AG10803 (cell line): ENCODE measurements at regions not wholly inside any gene's neighbourhood (a gene's known extent, or its start where the extent isn't known, plus 50 kb on each side); places are given as distances from the start of the nearest gene placed in this dataset.

Experiments
- DNase-seq: peaks from one replicate; pipeline ENCODE4 v3.0.0; 2010; ENCODE audit warnings: low read depth
- H3K4me3 ChIP-seq: 2 replicates; pipeline ENCODE4 v1.5.1; 2011; ENCODE audit warnings: mild to moderate bottlenecking, low read length, control low read depth
- TF ChIP-seq, protein P1 (sequence below): conservative IDR thresholded peaks from 2 replicates; pipeline ENCODE4 v1.5.1; 2011; ENCODE audit warnings: mild to moderate bottlenecking, low read length, control low read depth, inconsistent platforms

DNA sequence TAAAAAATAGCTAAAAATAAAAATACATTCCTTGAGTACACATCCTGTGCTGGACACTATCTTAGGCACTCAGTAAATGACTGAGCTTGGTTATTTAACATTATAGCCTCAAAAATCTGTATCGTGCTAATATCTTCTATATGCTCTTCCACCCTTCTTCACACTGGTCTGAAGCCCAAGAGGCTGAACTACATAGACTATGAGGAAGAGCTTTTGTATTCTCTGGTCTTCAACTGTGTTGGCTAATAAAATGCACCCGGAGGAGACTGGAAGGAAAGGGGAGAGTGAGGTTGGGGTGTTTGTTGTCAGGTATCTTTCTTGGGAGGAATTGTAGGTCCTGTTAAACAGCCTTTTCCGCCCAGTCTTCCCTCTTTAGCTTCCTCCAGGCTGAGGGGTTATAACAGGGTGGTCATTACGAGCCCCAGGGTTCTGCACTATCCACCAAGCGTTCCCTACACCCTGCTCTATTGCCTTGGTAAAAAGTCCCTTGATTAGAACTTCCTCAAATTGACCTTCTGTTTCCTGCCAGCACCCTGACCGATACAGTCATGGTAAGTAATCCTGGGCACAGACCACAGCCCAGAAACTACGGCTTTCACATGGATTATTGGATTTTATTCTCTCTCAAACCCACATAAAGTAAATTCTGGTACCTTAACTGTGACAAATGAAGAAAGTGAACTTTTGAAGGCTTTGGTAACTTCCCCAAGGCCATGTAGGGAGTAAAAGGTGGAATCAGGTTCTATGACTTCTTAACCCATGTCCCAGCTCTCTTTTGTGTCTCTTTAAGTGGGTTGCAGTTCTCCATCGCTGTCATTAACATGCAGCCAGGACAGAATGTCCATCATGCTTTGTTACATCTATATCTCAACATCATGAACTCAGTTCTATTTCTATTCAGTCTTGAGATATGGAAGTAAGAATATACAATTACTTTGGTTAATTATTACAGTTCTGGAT, 71.3 kb downstream of the PTHLH start:
- TF ChIP-seq, protein P1, sequence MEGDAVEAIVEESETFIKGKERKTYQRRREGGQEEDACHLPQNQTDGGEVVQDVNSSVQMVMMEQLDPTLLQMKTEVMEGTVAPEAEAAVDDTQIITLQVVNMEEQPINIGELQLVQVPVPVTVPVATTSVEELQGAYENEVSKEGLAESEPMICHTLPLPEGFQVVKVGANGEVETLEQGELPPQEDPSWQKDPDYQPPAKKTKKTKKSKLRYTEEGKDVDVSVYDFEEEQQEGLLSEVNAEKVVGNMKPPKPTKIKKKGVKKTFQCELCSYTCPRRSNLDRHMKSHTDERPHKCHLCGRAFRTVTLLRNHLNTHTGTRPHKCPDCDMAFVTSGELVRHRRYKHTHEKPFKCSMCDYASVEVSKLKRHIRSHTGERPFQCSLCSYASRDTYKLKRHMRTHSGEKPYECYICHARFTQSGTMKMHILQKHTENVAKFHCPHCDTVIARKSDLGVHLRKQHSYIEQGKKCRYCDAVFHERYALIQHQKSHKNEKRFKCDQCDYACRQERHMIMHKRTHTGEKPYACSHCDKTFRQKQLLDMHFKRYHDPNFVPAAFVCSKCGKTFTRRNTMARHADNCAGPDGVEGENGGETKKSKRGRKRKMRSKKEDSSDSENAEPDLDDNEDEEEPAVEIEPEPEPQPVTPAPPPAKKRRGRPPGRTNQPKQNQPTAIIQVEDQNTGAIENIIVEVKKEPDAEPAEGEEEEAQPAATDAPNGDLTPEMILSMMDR = no peak
- H3K4me3 ChIP-seq = no peak overlapping the region
- no peak for DNase-seq

GRCh38 chr12:27899151-27899661, 73.3 kb downstream of the PTHLH start:
- no peak overlapping the region for H3K4me3 ChIP-seq
- TF ChIP-seq, protein P1 = no peak
- peak; percentile 99 for DNase-seq

DNA sequence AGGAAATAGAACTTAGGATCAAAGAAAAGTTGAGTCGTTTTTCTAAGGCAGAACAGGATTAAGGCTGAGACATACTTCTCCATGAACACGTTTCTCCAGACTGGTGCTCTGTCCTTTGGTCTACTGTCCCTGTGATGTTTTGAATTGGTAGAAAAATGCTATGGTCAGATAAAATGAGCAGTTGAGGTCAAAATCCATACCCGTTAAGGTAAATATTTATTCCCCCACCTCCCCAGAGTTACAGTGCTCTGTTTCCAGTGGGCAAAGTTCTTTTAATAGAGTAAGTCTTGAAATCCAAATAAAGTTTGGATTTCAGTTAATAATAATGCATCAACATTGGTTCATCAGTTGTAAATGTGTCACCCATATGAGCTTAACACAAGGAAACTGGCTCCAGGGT, 74.5 kb downstream of the PTHLH start:
- TF ChIP-seq, protein P1 = no peak
- H3K4me3 ChIP-seq = no peak overlapping the region
- DNase-seq = no peak

GRCh38 chr12:27896419-27896990, 76.0 kb downstream of the PTHLH start:
- no peak for DNase-seq
- TF ChIP-seq, protein P1 = no peak
- H3K4me3 ChIP-seq = no peak overlapping the region

DNA sequence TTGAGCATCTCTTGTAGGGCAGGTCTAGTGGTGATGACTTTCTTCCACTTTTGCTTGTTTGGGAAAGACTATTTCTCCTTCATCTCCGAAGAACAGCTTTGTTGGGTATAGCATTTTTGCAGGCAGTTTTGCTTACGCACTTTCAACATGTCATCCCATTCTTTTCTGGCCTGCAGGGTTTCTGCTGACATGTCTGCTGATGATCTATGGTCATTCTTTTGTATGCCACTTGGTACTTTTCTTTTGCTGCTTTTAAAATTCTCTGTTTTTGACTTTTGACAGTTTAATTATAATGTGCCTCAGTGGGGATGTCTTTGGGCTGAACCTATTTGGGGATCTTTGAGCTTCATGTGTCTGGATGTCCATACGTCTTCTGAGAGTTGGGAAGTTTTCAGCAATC, 78.2 kb downstream of the PTHLH start:
- H3K4me3 ChIP-seq = no peak overlapping the region
- DNase-seq = no peak
- TF ChIP-seq, protein P1 = no peak

- TF ChIP-seq, protein P1 = no peak
- no peak for DNase-seq
- no peak overlapping the region for H3K4me3 ChIP-seq
These were observed 92.8 kb downstream of the PTHLH start for GRCh38 chr12:27879708-27880107.
